ENCODE measurements at regions not wholly inside any gene's neighbourhood (a gene's known extent, or its start where the extent isn't known, plus 50 kb on each side); places are given as distances from the start of the nearest gene placed in this dataset.

GRCh38 chr13:73767191-73767741, 366.9 kb downstream of the KLF12 start:
- H3K36me3 Mint-ChIP-seq (ENCODE audit: low read depth): peaks cover 49% of the 10 kb centered on the region
- H3K27me3 Mint-ChIP-seq: no peaks in the 10 kb centered on the region
- no peak for DNase-seq
- CTCF ChIA-PET: interaction anchor here (0.5 to 1.6 kb wide), 4 partner anchors 11 to 151 kb away, joined by 3 to 7 read pairs (median 4); no protein-coding TSS in a partner anchor
- H3K9me3 Mint-ChIP-seq: peaks cover 12% of the 10 kb centered on the region
- H3K4me3 Mint-ChIP-seq: no peak overlapping the region
- POLR2A ChIA-PET: no interaction called here
- peaks cover 52% of the 10 kb centered on the region for H3K4me1 Mint-ChIP-seq
- peak overlapping the region; percentile 96 for H3K27ac Mint-ChIP-seq

- peak; percentile 84 for DNase-seq
- peaks cover 5% of the 10 kb centered on the region for H3K9me3 Mint-ChIP-seq
- ChIA-PET CTCF (no interaction called here), POLR2A (no interaction called here)
- peaks cover 59% of the 10 kb centered on the region for H3K4me1 Mint-ChIP-seq
- no peaks in the 10 kb centered on the region for H3K27me3 Mint-ChIP-seq
- peak overlapping the region; percentile 64 for H3K4me3 Mint-ChIP-seq
- H3K27ac Mint-ChIP-seq: peak overlapping the region; percentile 96
- peaks cover 48% of the 10 kb centered on the region for H3K36me3 Mint-ChIP-seq (ENCODE audit: low read depth)
These were observed 368.4 kb downstream of the KLF12 start for GRCh38 chr13:73765651-73766384.

GRCh38 chr13:73759434-73759833, 374.8 kb downstream of the KLF12 start:
- peaks cover 39% of the 10 kb centered on the region for H3K4me1 Mint-ChIP-seq
- no peaks in the 10 kb centered on the region for H3K27me3 Mint-ChIP-seq
- H3K27ac Mint-ChIP-seq: no peak overlapping the region
- DNase-seq: no peak
- peaks cover 2% of the 10 kb centered on the region for H3K9me3 Mint-ChIP-seq
- ChIA-PET POLR2A (no interaction called here), CTCF (no interaction called here)
- H3K4me3 Mint-ChIP-seq: no peak overlapping the region
- peaks cover 37% of the 10 kb centered on the region for H3K36me3 Mint-ChIP-seq (ENCODE audit: low read depth)

- no peak overlapping the region for H3K27ac Mint-ChIP-seq
- no peak for DNase-seq
- CTCF ChIA-PET: interaction anchor here (1.7 kb wide), 1 partner anchor 27 kb away, joined by 3 read pairs; no protein-coding TSS in a partner anchor
- H3K9me3 Mint-ChIP-seq: no peaks in the 10 kb centered on the region
- POLR2A ChIA-PET: no interaction called here
- H3K27me3 Mint-ChIP-seq: no peaks in the 10 kb centered on the region
- peaks cover 32% of the 10 kb centered on the region for H3K4me1 Mint-ChIP-seq
- H3K4me3 Mint-ChIP-seq: no peak overlapping the region
- H3K36me3 Mint-ChIP-seq (ENCODE audit: low read depth): peaks cover 20% of the 10 kb centered on the region
These were observed 376.5 kb downstream of the KLF12 start for GRCh38 chr13:73757481-73758233.

- no peak overlapping the region for H3K27ac Mint-ChIP-seq
- H3K4me3 Mint-ChIP-seq: no peak overlapping the region
- no peaks in the 10 kb centered on the region for H3K9me3 Mint-ChIP-seq
- H3K27me3 Mint-ChIP-seq: no peaks in the 10 kb centered on the region
- H3K36me3 Mint-ChIP-seq (ENCODE audit: low read depth): peaks cover 11% of the 10 kb centered on the region
- ChIA-PET POLR2A (no interaction called here), CTCF (interaction anchor here (0.6 to 1.4 kb wide), 3 partner anchors 9 to 45 kb away, joined by 3 to 5 read pairs (median 3); no protein-coding TSS in a partner anchor)
- DNase-seq: peak; percentile 55
- H3K4me1 Mint-ChIP-seq: peaks cover 20% of the 10 kb centered on the region
These were observed 379.4 kb downstream of the KLF12 start for GRCh38 chr13:73754727-73755292.

GRCh38 chr13:73754241-73754640, 380.0 kb downstream of the KLF12 start:
- Mint-ChIP-seq H3K36me3 (ENCODE audit: low read depth) (peaks cover 12% of the 10 kb centered on the region), H3K4me1 (peaks cover 20% of the 10 kb centered on the region), H3K4me3 (no peak overlapping the region), H3K27ac (no peak overlapping the region), H3K27me3 (no peaks in the 10 kb centered on the region), H3K9me3 (no peaks in the 10 kb centered on the region)
- CTCF ChIA-PET: no interaction called here
- no peak for DNase-seq
- POLR2A ChIA-PET: no interaction called here

DNA sequence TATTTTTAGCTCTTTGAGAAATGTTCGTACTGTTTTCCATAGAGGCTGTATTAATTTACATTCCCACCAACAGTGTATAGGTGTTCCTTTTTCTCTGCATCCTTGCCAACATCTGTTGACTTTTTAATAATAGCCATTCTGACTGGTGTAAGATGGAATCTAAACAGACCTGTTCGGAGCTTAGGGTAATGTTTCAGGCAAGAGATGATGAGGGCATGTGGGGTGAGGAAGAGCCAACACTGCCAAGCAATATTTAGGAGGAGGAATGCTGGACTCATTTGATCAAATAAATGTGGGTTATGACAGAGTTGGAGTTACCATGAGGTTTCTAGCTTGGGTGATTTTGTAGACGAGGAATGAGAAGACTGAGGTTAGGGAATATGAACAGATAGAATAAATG, 382.9 kb downstream of the KLF12 start:
- Mint-ChIP-seq H3K9me3 (no peaks in the 10 kb centered on the region), H3K36me3 (ENCODE audit: low read depth) (peaks cover 17% of the 10 kb centered on the region), H3K4me1 (peaks cover 7% of the 10 kb centered on the region), H3K27me3 (no peaks in the 10 kb centered on the region), H3K27ac (no peak overlapping the region), H3K4me3 (no peak overlapping the region)
- POLR2A ChIA-PET: no interaction called here
- CTCF ChIA-PET: no interaction called here
- DNase-seq: no peak

DNA sequence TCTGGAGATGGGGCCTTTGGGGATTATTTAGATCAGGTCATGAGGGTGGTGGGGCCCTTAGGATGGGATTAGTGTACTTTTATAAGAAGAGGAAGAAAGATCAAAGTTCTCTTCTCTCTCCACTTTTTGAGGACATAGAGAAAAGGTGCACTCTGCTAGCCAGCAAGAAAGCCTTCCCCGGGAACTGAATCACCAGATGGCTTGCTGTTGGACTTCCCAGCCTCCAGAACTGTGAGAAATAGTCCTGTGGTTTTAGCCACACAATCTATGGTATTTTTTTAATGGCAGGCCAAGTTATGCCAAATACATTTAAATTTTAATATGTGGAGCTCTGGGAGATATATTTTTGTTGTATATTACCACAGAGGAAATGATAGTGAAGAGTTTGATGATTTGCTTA, 385.8 kb downstream of the KLF12 start:
- peaks cover 27% of the 10 kb centered on the region for H3K36me3 Mint-ChIP-seq (ENCODE audit: low read depth)
- no peaks in the 10 kb centered on the region for H3K9me3 Mint-ChIP-seq
- no peaks in the 10 kb centered on the region for H3K27me3 Mint-ChIP-seq
- no peak for DNase-seq
- H3K4me3 Mint-ChIP-seq: no peak overlapping the region
- no peak overlapping the region for H3K27ac Mint-ChIP-seq
- ChIA-PET POLR2A (no interaction called here), CTCF (no interaction called here)
- H3K4me1 Mint-ChIP-seq: peaks cover 18% of the 10 kb centered on the region

DNA sequence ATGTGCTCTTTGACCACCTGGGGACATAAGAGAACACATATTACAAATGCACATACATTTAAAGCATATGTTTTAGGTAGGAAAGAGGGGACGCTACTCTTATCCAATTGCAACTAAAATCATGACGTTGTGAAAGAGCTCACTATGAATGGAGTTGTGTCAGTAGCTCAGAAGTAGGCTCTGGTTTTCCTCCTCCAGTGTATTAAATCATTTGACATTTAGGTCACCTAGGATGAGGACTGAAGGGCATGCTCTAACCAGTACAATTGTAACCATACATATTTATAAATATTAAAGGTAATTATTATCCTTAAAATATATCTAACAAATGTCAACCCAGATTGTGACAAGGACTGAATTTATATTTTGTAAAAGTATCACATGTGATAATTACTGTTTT, 389.0 kb downstream of the KLF12 start:
- DNase-seq: no peak
- H3K4me1 Mint-ChIP-seq: peaks cover 34% of the 10 kb centered on the region
- no peak overlapping the region for H3K27ac Mint-ChIP-seq
- H3K36me3 Mint-ChIP-seq (ENCODE audit: low read depth): peaks cover 31% of the 10 kb centered on the region
- H3K27me3 Mint-ChIP-seq: no peaks in the 10 kb centered on the region
- no peaks in the 10 kb centered on the region for H3K9me3 Mint-ChIP-seq
- CTCF ChIA-PET: no interaction called here
- no peak overlapping the region for H3K4me3 Mint-ChIP-seq
- POLR2A ChIA-PET: no interaction called here

DNA sequence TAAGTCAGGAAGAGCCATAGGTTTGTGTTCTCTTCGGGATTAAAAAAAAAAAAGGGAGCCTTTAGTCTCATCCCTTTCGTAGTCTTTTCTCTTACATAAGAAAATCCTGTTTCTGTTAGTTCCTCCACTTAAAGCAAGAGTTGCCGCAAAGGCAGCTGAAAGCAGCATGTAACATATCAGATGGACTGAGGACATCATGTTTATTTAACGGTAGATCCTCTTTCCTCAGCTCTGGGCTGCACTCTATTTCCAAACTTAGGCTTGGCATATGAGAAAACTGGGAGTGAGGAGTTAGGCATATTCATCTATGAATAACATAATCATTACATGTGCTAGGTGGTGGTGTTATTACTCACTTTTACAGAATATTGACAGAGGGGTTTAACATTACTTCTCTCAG, 391.2 kb downstream of the KLF12 start:
- no peak overlapping the region for H3K4me3 Mint-ChIP-seq
- no peaks in the 10 kb centered on the region for H3K9me3 Mint-ChIP-seq
- peaks cover 34% of the 10 kb centered on the region for H3K4me1 Mint-ChIP-seq
- no peaks in the 10 kb centered on the region for H3K27me3 Mint-ChIP-seq
- POLR2A ChIA-PET: no interaction called here
- CTCF ChIA-PET: interaction anchor here (0.6 to 1.5 kb wide), 2 partner anchors 26 to 887 kb away, joined by 3 read pairs; no protein-coding TSS in a partner anchor
- DNase-seq: no peak
- H3K27ac Mint-ChIP-seq: no peak overlapping the region
- H3K36me3 Mint-ChIP-seq (ENCODE audit: low read depth): peaks cover 17% of the 10 kb centered on the region

DNA sequence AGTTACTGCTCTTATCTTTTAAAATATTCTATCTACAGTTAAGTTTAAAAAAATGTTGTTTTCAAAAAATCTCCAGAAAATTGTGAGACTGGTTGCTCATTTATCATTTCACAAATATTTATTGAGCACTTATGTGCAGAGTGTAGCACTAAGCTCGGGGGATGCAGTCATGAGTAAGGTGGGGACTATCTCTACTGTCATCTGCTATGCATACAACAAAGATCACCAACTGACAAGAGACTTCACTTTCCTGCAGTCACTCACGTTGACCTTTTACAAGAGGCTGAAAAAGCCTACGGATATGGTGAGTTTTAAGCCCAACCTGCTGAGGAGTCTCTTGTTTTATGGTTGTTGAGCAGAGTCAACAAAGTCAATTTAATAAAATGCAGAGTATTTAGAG, 392.5 kb downstream of the KLF12 start:
- Mint-ChIP-seq H3K4me1 (peaks cover 34% of the 10 kb centered on the region), H3K27me3 (no peaks in the 10 kb centered on the region), H3K27ac (no peak overlapping the region), H3K4me3 (no peak overlapping the region), H3K9me3 (no peaks in the 10 kb centered on the region), H3K36me3 (ENCODE audit: low read depth) (peaks cover 17% of the 10 kb centered on the region)
- DNase-seq: no peak
- POLR2A ChIA-PET: interaction anchor here (0.7 kb wide), 1 partner anchor 42 kb away, joined by 3 read pairs; no protein-coding TSS in a partner anchor
- CTCF ChIA-PET: interaction anchor here (1.5 kb wide), 1 partner anchor 24 kb away, joined by 3 read pairs; no protein-coding TSS in a partner anchor

GRCh38 chr13:73741111-73741510, 393.1 kb downstream of the KLF12 start:
- H3K9me3 Mint-ChIP-seq: no peaks in the 10 kb centered on the region
- H3K27me3 Mint-ChIP-seq: no peaks in the 10 kb centered on the region
- H3K36me3 Mint-ChIP-seq (ENCODE audit: low read depth): peaks cover 20% of the 10 kb centered on the region
- H3K4me3 Mint-ChIP-seq: no peak overlapping the region
- no peak overlapping the region for H3K27ac Mint-ChIP-seq
- DNase-seq: peak; percentile 12
- CTCF ChIA-PET: no interaction called here
- peaks cover 33% of the 10 kb centered on the region for H3K4me1 Mint-ChIP-seq
- POLR2A ChIA-PET: interaction anchor here (0.7 kb wide), 1 partner anchor 41 kb away, joined by 3 read pairs; no protein-coding TSS in a partner anchor

GRCh38 chr13:73740666-73741065, 393.5 kb downstream of the KLF12 start:
- Mint-ChIP-seq H3K27ac (peak overlapping the region; percentile 6), H3K4me1 (peaks cover 32% of the 10 kb centered on the region), H3K27me3 (no peaks in the 10 kb centered on the region), H3K9me3 (no peaks in the 10 kb centered on the region), H3K4me3 (no peak overlapping the region), H3K36me3 (ENCODE audit: low read depth) (peaks cover 21% of the 10 kb centered on the region)
- ChIA-PET POLR2A (no interaction called here), CTCF (no interaction called here)
- no peak for DNase-seq

Data from activated CD4-positive, alpha-beta T cell treated with anti-CD3 and anti-CD28 coated beads, Interleukin-2, amount 10 ng/mL, durations not matched to agents 7 days and 5 days (primary cell).